SK-N-SH (cell line): ENCODE measurements at regions not wholly inside any gene's neighbourhood (a gene's known extent, or its start where the extent isn't known, plus 50 kb on each side); places are given as distances from the start of the nearest gene placed in this dataset.

Experiments used
- CHD2 ChIP-seq: fragments of 150-350 bp; IDR thresholded peaks from 2 replicates; pipeline ENCODE4 v1.6.1; 2018; ENCODE audit warnings: low read length; ENCODE audit not compliant: partially characterized antibody
- ELF1 ChIP-seq: IDR thresholded peaks from 2 replicates; pipeline ENCODE4 v1.4.0; 2012
- EZH2phosphoT487 ChIP-seq: fragments of 200-600 bp; sonication (generic); IDR thresholded peaks from 2 replicates; pipeline ENCODE4 v1.6.1; 2017; ENCODE audit warnings: low read depth, mixed run types, mild to moderate bottlenecking, antibody characterized with exemption, moderate library complexity, borderline replicate concordance
- NFIC ChIP-seq: IDR thresholded peaks from 2 replicates; pipeline ENCODE4 v1.4.0; 2012; ENCODE audit warnings: borderline replicate concordance
- POLR2AphosphoS5 ChIP-seq: IDR thresholded peaks from 2 replicates; pipeline ENCODE4 v1.6.1; 2012; ENCODE audit warnings: low read depth, low read length
- RCOR1 ChIP-seq: fragments of 150-350 bp; IDR thresholded peaks from 2 replicates; pipeline ENCODE4 v1.6.1; 2017; ENCODE audit warnings: antibody characterized with exemption, low read length
- RFX5 ChIP-seq: IDR thresholded peaks from 2 replicates; pipeline ENCODE4 v1.6.1; 2012; ENCODE audit warnings: mild to moderate bottlenecking, improper control_type of control experiment, low read length
- SIN3A ChIP-seq: IDR thresholded peaks from 2 replicates; pipeline ENCODE4 v1.6.1; 2012; ENCODE audit warnings: low read depth, mild to moderate bottlenecking, low read length, moderate library complexity, borderline replicate concordance
- TEAD4 ChIP-seq: IDR thresholded peaks from 2 replicates; pipeline ENCODE4 v1.4.0; 2012; ENCODE audit warnings: mild to moderate bottlenecking, borderline replicate concordance; ENCODE audit not compliant: insufficient read depth
- YY1 ChIP-seq: IDR thresholded peaks from 2 replicates; pipeline ENCODE4 v1.4.0; 2012; ENCODE audit warnings: low read depth, mild to moderate bottlenecking
- TF ChIP-seq, protein P1 (sequence below): IDR thresholded peaks from 2 replicates; pipeline ENCODE4 v1.4.0; 2012; ENCODE audit warnings: low read depth, borderline replicate concordance
- TF ChIP-seq, protein P2 (sequence below): fragments of 200-600 bp; sonication (generic); IDR thresholded peaks from 2 replicates; pipeline ENCODE4 v1.6.1; 2017; ENCODE audit warnings: antibody characterized with exemption, mild to moderate bottlenecking, moderate library complexity
- TF ChIP-seq, protein P3 (sequence below): IDR thresholded peaks from 2 replicates; pipeline ENCODE4 v1.4.0; 2012; ENCODE audit warnings: low read depth
- TF ChIP-seq, protein P4 (sequence below): fragments of 150-350 bp; IDR thresholded peaks from 2 replicates; pipeline ENCODE4 v1.6.1; 2017; ENCODE audit warnings: antibody characterized with exemption, low read length, low read depth, borderline replicate concordance

DNA sequence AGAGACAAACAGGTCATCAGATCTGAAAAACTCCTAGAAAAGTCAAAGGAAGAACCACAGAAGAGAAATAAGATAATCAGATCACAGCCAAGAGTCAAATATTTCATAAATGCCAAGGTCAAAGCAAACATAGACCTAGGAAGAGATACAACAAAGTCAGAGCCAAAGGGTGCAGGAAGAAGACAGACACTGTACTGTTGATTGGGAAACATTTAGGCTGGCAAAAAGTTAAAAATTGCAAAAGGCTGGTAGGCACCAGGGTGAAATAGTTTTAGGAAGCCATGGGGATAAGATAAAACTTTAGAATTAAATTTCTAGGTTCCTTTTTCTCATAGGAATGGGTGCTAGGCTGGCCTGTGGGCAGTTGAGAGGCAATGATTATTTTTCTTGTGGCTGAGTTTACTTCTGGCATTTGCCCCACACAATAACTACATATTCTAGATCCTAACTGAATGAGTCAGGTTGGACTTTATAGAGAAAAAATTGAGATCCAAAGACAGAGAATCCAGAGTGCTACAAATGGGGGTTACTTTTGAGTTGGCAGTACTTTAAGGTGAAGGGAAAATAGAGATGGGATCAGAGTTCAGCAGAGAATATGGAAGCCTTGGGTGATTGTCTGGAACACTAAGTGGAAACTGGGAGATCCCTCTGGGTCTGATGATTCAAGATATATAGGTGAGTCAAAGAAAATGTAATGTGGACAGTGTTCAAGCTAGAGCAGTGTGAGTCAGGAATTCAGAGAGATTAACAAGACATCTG is 215.5 kb downstream of the C12orf50 start:
- TF ChIP-seq RCOR1 (no peak), YY1 (no peak), ELF1 (no peak), POLR2AphosphoS5 (no peak), CHD2 (no peak), RFX5 (no peak), SIN3A (no peak), EZH2phosphoT487 (no peak), TEAD4 (no peak), NFIC (no peak)
- TF ChIP-seq, protein P1, sequence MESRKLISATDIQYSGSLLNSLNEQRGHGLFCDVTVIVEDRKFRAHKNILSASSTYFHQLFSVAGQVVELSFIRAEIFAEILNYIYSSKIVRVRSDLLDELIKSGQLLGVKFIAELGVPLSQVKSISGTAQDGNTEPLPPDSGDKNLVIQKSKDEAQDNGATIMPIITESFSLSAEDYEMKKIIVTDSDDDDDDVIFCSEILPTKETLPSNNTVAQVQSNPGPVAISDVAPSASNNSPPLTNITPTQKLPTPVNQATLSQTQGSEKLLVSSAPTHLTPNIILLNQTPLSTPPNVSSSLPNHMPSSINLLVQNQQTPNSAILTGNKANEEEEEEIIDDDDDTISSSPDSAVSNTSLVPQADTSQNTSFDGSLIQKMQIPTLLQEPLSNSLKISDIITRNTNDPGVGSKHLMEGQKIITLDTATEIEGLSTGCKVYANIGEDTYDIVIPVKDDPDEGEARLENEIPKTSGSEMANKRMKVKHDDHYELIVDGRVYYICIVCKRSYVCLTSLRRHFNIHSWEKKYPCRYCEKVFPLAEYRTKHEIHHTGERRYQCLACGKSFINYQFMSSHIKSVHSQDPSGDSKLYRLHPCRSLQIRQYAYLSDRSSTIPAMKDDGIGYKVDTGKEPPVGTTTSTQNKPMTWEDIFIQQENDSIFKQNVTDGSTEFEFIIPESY: no peak
- TF ChIP-seq, protein P2, sequence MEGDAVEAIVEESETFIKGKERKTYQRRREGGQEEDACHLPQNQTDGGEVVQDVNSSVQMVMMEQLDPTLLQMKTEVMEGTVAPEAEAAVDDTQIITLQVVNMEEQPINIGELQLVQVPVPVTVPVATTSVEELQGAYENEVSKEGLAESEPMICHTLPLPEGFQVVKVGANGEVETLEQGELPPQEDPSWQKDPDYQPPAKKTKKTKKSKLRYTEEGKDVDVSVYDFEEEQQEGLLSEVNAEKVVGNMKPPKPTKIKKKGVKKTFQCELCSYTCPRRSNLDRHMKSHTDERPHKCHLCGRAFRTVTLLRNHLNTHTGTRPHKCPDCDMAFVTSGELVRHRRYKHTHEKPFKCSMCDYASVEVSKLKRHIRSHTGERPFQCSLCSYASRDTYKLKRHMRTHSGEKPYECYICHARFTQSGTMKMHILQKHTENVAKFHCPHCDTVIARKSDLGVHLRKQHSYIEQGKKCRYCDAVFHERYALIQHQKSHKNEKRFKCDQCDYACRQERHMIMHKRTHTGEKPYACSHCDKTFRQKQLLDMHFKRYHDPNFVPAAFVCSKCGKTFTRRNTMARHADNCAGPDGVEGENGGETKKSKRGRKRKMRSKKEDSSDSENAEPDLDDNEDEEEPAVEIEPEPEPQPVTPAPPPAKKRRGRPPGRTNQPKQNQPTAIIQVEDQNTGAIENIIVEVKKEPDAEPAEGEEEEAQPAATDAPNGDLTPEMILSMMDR: no peak
- TF ChIP-seq, protein P3, sequence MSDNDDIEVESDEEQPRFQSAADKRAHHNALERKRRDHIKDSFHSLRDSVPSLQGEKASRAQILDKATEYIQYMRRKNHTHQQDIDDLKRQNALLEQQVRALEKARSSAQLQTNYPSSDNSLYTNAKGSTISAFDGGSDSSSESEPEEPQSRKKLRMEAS: no peak
- TF ChIP-seq, protein P4, sequence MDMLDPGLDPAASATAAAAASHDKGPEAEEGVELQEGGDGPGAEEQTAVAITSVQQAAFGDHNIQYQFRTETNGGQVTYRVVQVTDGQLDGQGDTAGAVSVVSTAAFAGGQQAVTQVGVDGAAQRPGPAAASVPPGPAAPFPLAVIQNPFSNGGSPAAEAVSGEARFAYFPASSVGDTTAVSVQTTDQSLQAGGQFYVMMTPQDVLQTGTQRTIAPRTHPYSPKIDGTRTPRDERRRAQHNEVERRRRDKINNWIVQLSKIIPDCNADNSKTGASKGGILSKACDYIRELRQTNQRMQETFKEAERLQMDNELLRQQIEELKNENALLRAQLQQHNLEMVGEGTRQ: no peak
